ENCODE measurements at regions not wholly inside any gene's neighbourhood (a gene's known extent, or its start where the extent isn't known, plus 50 kb on each side); places are given as distances from the start of the nearest gene placed in this dataset.

GRCh38 chr5:6194261-6194875 lies 184.0 kb downstream of the MED10 start:
- dilution Hi-C loops (cut with MboI; ENCODE audit: extremely low pct_ligation_motif_present, low sequenced_read_pairs): no loop called here
- FAIRE-seq: no peak
- TF ChIP-seq, protein P1, sequence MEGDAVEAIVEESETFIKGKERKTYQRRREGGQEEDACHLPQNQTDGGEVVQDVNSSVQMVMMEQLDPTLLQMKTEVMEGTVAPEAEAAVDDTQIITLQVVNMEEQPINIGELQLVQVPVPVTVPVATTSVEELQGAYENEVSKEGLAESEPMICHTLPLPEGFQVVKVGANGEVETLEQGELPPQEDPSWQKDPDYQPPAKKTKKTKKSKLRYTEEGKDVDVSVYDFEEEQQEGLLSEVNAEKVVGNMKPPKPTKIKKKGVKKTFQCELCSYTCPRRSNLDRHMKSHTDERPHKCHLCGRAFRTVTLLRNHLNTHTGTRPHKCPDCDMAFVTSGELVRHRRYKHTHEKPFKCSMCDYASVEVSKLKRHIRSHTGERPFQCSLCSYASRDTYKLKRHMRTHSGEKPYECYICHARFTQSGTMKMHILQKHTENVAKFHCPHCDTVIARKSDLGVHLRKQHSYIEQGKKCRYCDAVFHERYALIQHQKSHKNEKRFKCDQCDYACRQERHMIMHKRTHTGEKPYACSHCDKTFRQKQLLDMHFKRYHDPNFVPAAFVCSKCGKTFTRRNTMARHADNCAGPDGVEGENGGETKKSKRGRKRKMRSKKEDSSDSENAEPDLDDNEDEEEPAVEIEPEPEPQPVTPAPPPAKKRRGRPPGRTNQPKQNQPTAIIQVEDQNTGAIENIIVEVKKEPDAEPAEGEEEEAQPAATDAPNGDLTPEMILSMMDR (optimal IDR thresholded peaks at IDR 0.05 in 1 of 3, IDR thresholded peaks at IDR 0.05 in 1 of 3, conservative IDR thresholded peaks at IDR 0.05 in 1 of 3; ENCODE audit: extremely low read depth in 1 of 3, insufficient read depth in 2 of 3, low read length in 3 of 3): no peak
- no peak for TF ChIP-seq EZH2 (IDR thresholded peaks at IDR 0.05; ENCODE audit: low read length)
- Histone ChIP-seq H4K20me1 (ENCODE audit: control insufficient read depth, extremely low read depth, insufficient read depth, low read length) (no peaks in the 10 kb centered on the region), H3K4me2 (ENCODE audit: control insufficient read depth, extremely low read depth, insufficient read depth, low read depth, low read length) (no peak overlapping the region), H2AFZ (ENCODE audit: control insufficient read depth, low read length) (no peak overlapping the region), H3K79me2 (ENCODE audit: control insufficient read depth, insufficient read depth, low read length) (no peaks in the 10 kb centered on the region), H3K9me3 (ENCODE audit: control insufficient read depth, low read depth, low read length) (no peaks in the 10 kb centered on the region), H3K4me1 (ENCODE audit: control insufficient read depth, extremely low read depth, insufficient read depth, low read length) (no peaks in the 10 kb centered on the region), H3K27me3 (ENCODE audit: control insufficient read depth, extremely low read depth, insufficient read depth, low read length) (no peaks in the 10 kb centered on the region), H3K9me1 (ENCODE audit: control insufficient read depth, extremely low read depth, insufficient read depth, low read length) (no peaks in the 10 kb centered on the region), H3K27ac (ENCODE audit: control insufficient read depth, insufficient read depth, low read length) (no peak overlapping the region), H3K4me3 (ENCODE audit: control insufficient read depth in 2 of 3, extremely low read depth in 1 of 3, insufficient read depth in 2 of 3, low read depth in 1 of 3, low read length in 3 of 3) (no peak overlapping the region), H3K36me3 (ENCODE audit: control insufficient read depth in 2 of 2, extremely low read depth in 1 of 2, insufficient read depth in 2 of 2, low read length in 2 of 2) (no peaks in the 10 kb centered on the region), H3K9ac (ENCODE audit: control insufficient read depth, extremely low read depth, insufficient read depth, low read length) (no peak overlapping the region)
- no peak for DNase-seq (ENCODE audit: low read depth, low spot score)

- no peak overlapping the region for H2AFZ ChIP-seq (ENCODE audit: control insufficient read depth, low read length)
- H3K4me2 ChIP-seq (ENCODE audit: control insufficient read depth, extremely low read depth, insufficient read depth, low read depth, low read length): no peak overlapping the region
- dilution Hi-C loops (cut with MboI; ENCODE audit: extremely low pct_ligation_motif_present, low sequenced_read_pairs): no loop called here
- no peaks in the 10 kb centered on the region for H3K9me1 ChIP-seq (ENCODE audit: control insufficient read depth, extremely low read depth, insufficient read depth, low read length)
- no peak overlapping the region for H3K4me3 ChIP-seq (ENCODE audit: control insufficient read depth in 2 of 3, extremely low read depth in 1 of 3, insufficient read depth in 2 of 3, low read depth in 1 of 3, low read length in 3 of 3)
- no peak overlapping the region for H3K9ac ChIP-seq (ENCODE audit: control insufficient read depth, extremely low read depth, insufficient read depth, low read length)
- H4K20me1 ChIP-seq (ENCODE audit: control insufficient read depth, extremely low read depth, insufficient read depth, low read length): no peaks in the 10 kb centered on the region
- TF ChIP-seq EZH2 (IDR thresholded peaks at IDR 0.05; ENCODE audit: low read length): no peak
- TF ChIP-seq, protein P1 (optimal IDR thresholded peaks at IDR 0.05 in 1 of 3, IDR thresholded peaks at IDR 0.05 in 1 of 3, conservative IDR thresholded peaks at IDR 0.05 in 1 of 3; ENCODE audit: extremely low read depth in 1 of 3, insufficient read depth in 2 of 3, low read length in 3 of 3): no peak
- FAIRE-seq: no peak
- no peak overlapping the region for H3K27ac ChIP-seq (ENCODE audit: control insufficient read depth, insufficient read depth, low read length)
- H3K36me3 ChIP-seq (ENCODE audit: control insufficient read depth in 2 of 2, extremely low read depth in 1 of 2, insufficient read depth in 2 of 2, low read length in 2 of 2): no peaks in the 10 kb centered on the region
- no peak for DNase-seq (ENCODE audit: low read depth, low spot score)
- H3K4me1 ChIP-seq (ENCODE audit: control insufficient read depth, extremely low read depth, insufficient read depth, low read length): no peaks in the 10 kb centered on the region
- H3K79me2 ChIP-seq (ENCODE audit: control insufficient read depth, insufficient read depth, low read length): no peaks in the 10 kb centered on the region
- H3K9me3 ChIP-seq (ENCODE audit: control insufficient read depth, low read depth, low read length): no peaks in the 10 kb centered on the region
- H3K27me3 ChIP-seq (ENCODE audit: control insufficient read depth, extremely low read depth, insufficient read depth, low read length): no peaks in the 10 kb centered on the region
Observed at GRCh38 chr5:6193310-6193709, 185.0 kb downstream of the MED10 start.

Measured in keratinocyte (primary cell).